HG03558 (cell line): ENCODE measurements at regions not wholly inside any gene's neighbourhood (a gene's known extent, or its start where the extent isn't known, plus 50 kb on each side); places are given as distances from the start of the nearest gene placed in this dataset.

Experiments
- ATAC-seq: cut with Tn5 transposase; IDR thresholded peaks from one replicate; pipeline ENCODE4 v1.9.1; 2021; ENCODE audit warnings: moderate number of reproducible peaks; ENCODE audit not compliant: unreplicated experiment; ENCODE audit errors: extremely low read depth

- no peak for ATAC-seq
Observed at GRCh38 chr11:42631220-42631843, 680.5 kb upstream of the API5 start.

- no peak for ATAC-seq
Observed at GRCh38 chr11:42646959-42647358, 664.8 kb upstream of the API5 start.

DNA sequence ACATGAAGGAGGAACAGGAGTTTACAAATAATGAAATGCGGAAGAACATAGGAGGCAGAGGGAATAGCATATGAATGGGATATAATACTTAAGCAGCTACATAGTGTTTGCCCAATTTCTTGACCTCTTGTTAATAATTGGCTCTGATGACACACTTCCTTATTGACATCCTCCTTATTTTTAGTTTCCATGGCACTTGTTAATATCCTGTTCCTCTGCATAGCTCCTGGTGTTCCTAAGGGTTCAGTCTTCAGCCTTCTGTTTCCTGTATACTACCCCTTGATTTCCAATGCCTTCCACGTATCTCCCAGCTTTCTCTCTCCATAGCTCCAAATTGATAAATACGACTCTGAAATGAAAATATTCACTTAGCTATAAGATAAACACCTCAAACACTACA is 663.8 kb upstream of the API5 start:
- ATAC-seq: no peak

- no peak for ATAC-seq
Observed at GRCh38 chr11:42651621-42652020, 660.2 kb upstream of the API5 start.

GRCh38 chr11:42657169-42657568 is 654.6 kb upstream of the API5 start:
- no peak for ATAC-seq

GRCh38 chr11:42661942-42662341 is 649.9 kb upstream of the API5 start:
- no peak for ATAC-seq

DNA sequence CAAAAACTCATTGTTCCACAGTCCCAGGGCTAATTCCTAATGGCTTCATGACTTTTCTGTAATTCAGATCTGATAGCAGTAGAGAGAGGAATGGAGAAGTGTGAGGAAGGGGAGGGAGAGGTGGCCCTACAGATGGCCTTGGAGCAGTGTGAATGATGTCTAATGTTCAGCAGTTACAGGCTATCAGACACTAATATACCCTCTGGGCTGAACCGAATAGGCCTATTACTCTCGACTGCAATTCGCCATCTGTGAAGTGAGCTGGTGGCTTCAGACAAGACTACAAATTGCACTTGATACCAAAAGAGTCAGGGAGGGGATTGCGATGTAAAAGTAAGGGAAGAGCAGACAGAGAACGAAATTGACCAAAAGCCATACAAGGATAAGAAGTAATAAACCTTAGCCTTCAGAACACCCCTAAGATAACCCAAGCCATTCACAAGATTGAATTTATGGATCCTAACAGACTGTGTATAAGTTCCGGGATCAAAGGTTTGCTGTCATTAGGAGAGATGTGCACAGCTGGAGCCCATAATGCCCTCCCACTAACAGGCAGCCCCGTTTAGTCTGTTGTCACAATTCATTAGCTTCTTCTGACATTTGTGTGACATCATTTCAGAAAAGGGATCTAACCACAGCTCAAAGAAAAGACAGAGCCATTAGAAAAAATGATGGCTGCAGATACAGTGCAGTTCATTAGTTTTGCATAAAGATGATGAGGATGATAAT is 642.4 kb upstream of the API5 start:
- ATAC-seq: no peak

- ATAC-seq: no peak
Observed at GRCh38 chr11:42674436-42674835, 637.4 kb upstream of the API5 start.

GRCh38 chr11:42707541-42707940 is 604.3 kb upstream of the API5 start:
- ATAC-seq: no peak

DNA sequence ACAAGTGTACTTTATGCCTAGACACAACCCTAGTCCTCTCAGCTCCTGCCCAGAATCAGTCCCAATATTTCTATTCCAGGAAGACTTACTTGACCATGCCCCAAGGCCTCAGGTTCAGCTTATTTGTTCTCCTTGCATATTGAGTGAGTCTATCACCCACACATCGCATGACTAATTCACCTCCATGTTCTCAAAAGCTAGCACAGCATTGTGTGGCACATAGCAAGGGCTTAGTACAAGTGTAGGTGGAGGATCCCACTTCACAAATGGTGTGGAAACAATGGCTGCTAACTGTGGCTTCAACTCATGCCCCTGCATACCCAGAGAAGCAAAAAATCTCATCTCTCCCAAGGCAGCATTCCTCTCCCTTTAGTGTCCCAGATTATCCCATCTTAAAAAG is 602.6 kb upstream of the API5 start:
- no peak for ATAC-seq

- ATAC-seq: no peak
Observed at GRCh38 chr11:42713279-42713678, 598.5 kb upstream of the API5 start.

- no peak for ATAC-seq
Observed at GRCh38 chr11:42713753-42714152, 598.0 kb upstream of the API5 start.

DNA sequence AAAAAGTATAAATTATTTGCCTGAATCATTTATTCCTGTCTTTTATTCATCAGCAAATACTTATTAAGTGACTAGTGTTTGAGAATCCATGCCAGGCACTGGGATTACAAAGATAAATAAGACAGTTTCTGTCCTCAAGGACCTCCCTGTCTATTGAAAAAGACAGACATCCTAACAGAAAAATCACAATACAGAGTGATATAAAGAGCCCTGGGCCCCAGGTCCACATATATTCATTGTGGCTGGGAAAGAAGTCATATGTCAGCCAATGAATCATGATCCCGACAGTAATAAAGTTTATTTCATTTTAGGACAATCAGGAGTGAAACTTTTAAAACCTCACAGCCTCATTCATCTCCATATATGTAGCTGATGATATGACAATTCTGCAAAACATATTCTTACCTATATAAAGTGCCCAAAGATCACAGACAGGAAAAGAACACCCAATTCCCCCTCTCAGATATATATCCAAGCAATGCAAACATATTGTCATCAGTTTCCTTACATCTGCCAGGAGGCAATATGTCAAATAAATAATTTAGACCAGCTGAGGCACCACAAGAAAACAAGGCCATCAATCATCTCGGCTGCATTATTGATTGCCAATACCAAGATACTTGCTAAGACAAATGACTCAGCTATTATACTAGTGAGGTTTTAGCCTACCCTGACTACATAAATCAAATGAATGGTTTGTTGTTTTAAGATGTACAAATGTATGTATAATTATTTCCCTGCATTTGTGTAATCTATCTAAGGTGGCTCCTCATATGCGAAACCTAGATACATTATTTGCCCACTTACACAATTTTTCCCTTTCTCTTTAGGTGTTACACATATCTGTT is 590.9 kb upstream of the API5 start:
- no peak for ATAC-seq

- no peak for ATAC-seq
Observed at GRCh38 chr11:42727879-42728278, 583.9 kb upstream of the API5 start.

- no peak for ATAC-seq
Observed at GRCh38 chr11:42762348-42762747, 549.4 kb upstream of the API5 start.

DNA sequence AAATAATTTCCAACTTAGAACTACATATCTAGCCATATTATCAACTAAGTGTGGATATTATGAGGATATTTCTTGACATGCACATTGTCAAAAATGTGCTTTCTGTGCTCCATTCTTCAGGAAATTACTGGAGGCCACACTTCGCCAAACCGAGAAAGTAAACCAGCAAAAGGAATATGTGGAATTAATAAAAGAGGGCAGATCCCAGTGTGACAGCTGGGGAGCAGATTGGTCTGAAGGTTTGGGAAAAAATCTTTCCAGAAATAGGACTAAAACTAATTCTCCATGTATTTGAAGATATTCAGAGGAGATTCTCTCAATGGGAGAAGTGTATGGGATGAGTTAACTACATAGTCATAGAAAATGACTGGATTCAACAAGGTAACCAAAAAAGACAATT is 546.9 kb upstream of the API5 start:
- ATAC-seq: no peak

- ATAC-seq: no peak
Observed at GRCh38 chr11:42768576-42768975, 543.2 kb upstream of the API5 start.

- no peak for ATAC-seq
Observed at GRCh38 chr11:42770444-42771065, 541.2 kb upstream of the API5 start.

- no peak for ATAC-seq
Observed at GRCh38 chr11:42772886-42773285, 538.9 kb upstream of the API5 start.

- ATAC-seq: no peak
Observed at GRCh38 chr11:42773729-42774128, 538.1 kb upstream of the API5 start.

DNA sequence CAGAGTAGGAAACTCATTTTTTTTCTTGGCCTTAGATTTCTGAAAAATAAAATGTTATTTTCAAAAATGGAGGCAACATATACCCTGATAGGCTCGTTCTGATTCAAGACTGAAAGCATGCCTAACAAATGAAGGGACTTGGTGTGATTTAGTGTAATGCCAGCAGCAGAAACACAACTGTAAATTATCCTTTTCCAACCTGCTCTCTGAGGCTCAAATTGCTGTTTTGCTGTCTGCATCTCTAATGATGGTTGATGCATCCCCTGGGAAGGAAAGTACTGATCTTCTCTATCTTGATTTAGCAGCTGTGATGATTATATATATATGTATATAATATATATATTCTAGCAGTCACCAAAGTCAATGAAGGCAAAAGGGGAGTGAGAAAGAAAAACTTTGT is 537.2 kb upstream of the API5 start:
- no peak for ATAC-seq
